Activated CD4-positive, alpha-beta T cell treated with anti-CD3 and anti-CD28 coated beads for 36 hours (primary cell): ENCODE measurements at regions not wholly inside any gene's neighbourhood (a gene's known extent, or its start where the extent isn't known, plus 50 kb on each side); places are given as distances from the start of the nearest gene placed in this dataset.
"Not testable (repeated sequence)": the region's sequence is repeated elsewhere in the genome, so short reads cannot be mapped to it uniquely, and the experiment has no call there.

Experiments
- ATAC-seq: fragments of 200-7000 bp; cut with Tn5 transposase; one replicate; pipeline ENCODE4 v1.10.0; 2021; ENCODE audit warnings: mild to moderate bottlenecking, moderate library complexity
- CTCF ChIA-PET: fragments of 350-600 bp; sonication (Branson Sonifier 250); formaldehyde crosslinking; loops from one replicate; lab custom pipeline; 2021; ENCODE audit warnings: antibody characterized with exemption; lab: Charles Lee
- POLR2A ChIA-PET: fragments of 350-600 bp; sonication (Branson Sonifier 250); formaldehyde crosslinking; loops from one replicate; lab custom pipeline; 2021; ENCODE audit warnings: antibody characterized with exemption, inconsistent platforms; lab: Charles Lee
- DNase-seq: peaks from one replicate; pipeline ENCODE4 v3.0.0-alpha.2; 2020
- H3K27ac Mint-ChIP-seq: one replicate; pipeline ENCODE4 v1.8.0; 2021; ENCODE audit warnings: mixed read lengths
- H3K27me3 Mint-ChIP-seq: one replicate; pipeline ENCODE4 v1.8.0; 2021; ENCODE audit warnings: mixed read lengths
- H3K36me3 Mint-ChIP-seq: one replicate; pipeline ENCODE4 v1.8.0; 2021; ENCODE audit warnings: low read depth, mixed read lengths
- H3K4me1 Mint-ChIP-seq: one replicate; pipeline ENCODE4 v1.8.0; 2021; ENCODE audit warnings: mixed read lengths
- H3K4me3 Mint-ChIP-seq: one replicate; pipeline ENCODE4 v1.8.0; 2021; ENCODE audit warnings: mild to moderate bottlenecking, moderate library complexity, mixed read lengths
- H3K9me3 Mint-ChIP-seq: one replicate; pipeline ENCODE4 v1.8.0; 2021; ENCODE audit warnings: low read depth, mixed read lengths
- intact Hi-C, 2 experiments: fragments of 100-400 bp; cut with DNase I in 1 of 2; cut with micrococcal nuclease in 1 of 2; formaldehyde crosslinking; loops; one replicate each; pipeline versions ENCODE4 v1.14.2 to v1.15.1; 2022 to 2024; cut with DNase I, micrococcal nuclease

DNA sequence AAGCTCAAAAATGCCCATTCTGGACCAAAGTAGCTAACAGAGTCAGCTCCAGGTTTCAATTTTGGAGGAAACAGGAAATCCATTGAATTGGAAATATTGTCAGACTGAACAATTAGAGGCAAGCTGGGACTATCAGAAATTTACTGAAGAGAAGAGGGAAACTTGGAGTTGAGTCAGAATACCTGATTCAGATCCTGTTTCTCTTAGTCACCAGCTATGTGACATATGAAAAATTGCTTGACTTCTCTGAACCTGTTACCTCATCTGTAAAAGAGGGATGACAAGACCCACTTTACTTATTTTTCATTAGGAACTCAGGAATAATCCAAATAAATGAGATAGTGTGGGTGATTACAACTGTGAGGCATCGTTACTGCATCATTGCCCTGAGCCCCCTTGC lies 148.9 kb upstream of the CADM1 start:
- Mint-ChIP-seq H3K4me3 (no peak overlapping the region), H3K9me3 (no peaks in the 10 kb centered on the region), H3K27ac (no peak overlapping the region), H3K27me3 (peaks cover 18% of the 10 kb centered on the region), H3K36me3 (no peaks in the 10 kb centered on the region), H3K4me1 (no peaks in the 10 kb centered on the region)
- CTCF ChIA-PET, result no interaction called here
- intact Hi-C loops, result no loop called here
- no peak for ATAC-seq
- DNase-seq, result no peak
- POLR2A ChIA-PET, result no interaction called here

- ChIA-PET CTCF (no interaction called here), POLR2A (no interaction called here)
- Mint-ChIP-seq H3K36me3 (no peaks in the 10 kb centered on the region), H3K4me3 (no peak overlapping the region), H3K27ac (no peak overlapping the region), H3K9me3 (no peaks in the 10 kb centered on the region), H3K4me1 (no peaks in the 10 kb centered on the region), H3K27me3 (peaks cover 17% of the 10 kb centered on the region)
- no peak for DNase-seq
- intact Hi-C loops, result no loop called here
- no peak for ATAC-seq
Measured at GRCh38 chr11:115652496-115652895, 148.3 kb upstream of the CADM1 start.

DNA sequence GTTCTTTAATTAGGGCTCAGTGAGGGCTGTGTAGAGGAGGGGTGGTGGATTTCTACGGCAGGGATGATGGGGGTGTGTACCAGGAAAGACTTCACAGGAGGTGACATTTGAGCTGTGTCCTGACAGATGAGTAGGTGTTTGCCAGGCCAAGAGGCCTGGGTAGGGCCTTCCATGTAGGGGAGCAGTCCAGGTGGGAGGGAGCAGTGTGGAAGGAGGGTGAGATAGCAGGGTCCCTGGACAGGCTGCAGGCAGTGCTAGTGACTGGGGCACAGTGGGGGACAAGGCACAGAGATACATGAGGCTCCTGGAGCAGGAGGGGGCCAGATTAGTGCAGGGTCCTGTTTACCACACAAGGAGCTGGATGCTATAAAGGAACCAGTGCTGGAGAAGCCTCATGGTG lies 147.9 kb upstream of the CADM1 start:
- POLR2A ChIA-PET, result no interaction called here
- intact Hi-C loops, result no loop called here
- no peak overlapping the region for H3K4me3 Mint-ChIP-seq

DNA sequence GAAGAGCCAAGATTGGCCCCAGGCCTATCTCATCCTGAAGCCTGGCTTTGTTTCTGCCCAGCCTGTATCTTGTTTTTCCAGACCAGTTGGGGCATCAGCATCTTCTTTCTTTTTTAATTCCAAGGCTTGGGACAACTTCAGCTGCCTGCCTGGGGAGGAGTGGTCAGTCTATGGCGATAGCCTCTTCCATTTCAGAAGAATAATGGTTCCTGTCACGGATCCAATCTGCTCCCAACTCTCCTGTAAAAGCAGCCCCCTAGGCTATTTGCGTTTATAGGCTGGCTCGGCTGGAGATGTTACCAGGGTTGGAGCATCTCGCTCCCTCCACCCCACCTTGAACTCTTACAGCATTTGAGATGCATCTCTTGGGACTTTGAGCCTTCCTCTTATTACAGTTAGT lies 145.2 kb upstream of the CADM1 start:
- POLR2A ChIA-PET, result no interaction called here
- H3K27me3 Mint-ChIP-seq, result peaks cover 20% of the 10 kb centered on the region
- no peak for ATAC-seq
- CTCF ChIA-PET, result interaction anchor here (0.5 kb wide), 1 partner anchor 595 kb away, joined by 3 read pairs; no protein-coding TSS in a partner anchor
- H3K36me3 Mint-ChIP-seq, result no peaks in the 10 kb centered on the region
- no peak for DNase-seq
- no peaks in the 10 kb centered on the region for H3K9me3 Mint-ChIP-seq
- no peak overlapping the region for H3K4me3 Mint-ChIP-seq
- H3K27ac Mint-ChIP-seq, result no peak overlapping the region
- intact Hi-C loops, result no loop called here
- no peaks in the 10 kb centered on the region for H3K4me1 Mint-ChIP-seq

More for the DNA sequence above, 147.9 kb upstream of the CADM1 start:
- Mint-ChIP-seq H3K27ac (no peak overlapping the region), H3K4me1 (no peaks in the 10 kb centered on the region), H3K36me3 (no peaks in the 10 kb centered on the region), H3K27me3 (peaks cover 16% of the 10 kb centered on the region), H3K9me3 (no peaks in the 10 kb centered on the region)
- DNase-seq (no peak), ATAC-seq (no peak)
- CTCF ChIA-PET, result no interaction called here

GRCh38 chr11:115645631-115646317 lies 141.6 kb upstream of the CADM1 start:
- Mint-ChIP-seq H3K9me3 (no peaks in the 10 kb centered on the region), H3K4me1 (no peaks in the 10 kb centered on the region), H3K4me3 (no peak overlapping the region), H3K27ac (no peak overlapping the region), H3K27me3 (peaks cover 13% of the 10 kb centered on the region), H3K36me3 (no peaks in the 10 kb centered on the region)
- ATAC-seq, result no peak
- DNase-seq, result no peak
- intact Hi-C loops, result no loop called here
- POLR2A ChIA-PET, result no interaction called here
- CTCF ChIA-PET, result no interaction called here

DNA sequence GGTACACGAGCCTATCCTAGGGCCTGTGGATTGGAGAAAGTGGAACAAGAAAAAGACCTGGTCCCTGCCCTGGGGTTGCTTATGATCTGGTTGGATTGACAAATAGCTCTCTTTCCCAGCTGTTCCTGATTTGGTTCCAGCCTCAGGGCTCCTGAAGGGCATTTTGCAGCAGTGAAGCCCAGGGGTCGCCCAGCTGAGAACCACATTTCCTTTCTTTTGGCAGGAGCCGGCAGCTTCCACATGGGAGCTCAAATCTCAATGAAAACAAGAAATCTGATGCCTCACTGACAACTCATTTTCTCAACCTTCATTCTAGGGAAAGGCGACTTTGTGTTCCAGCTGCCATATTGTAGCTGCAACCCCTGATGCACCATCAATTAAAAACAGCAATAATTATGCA lies 140.6 kb upstream of the CADM1 start:
- ATAC-seq (no peak), DNase-seq (no peak)
- POLR2A ChIA-PET, result no interaction called here
- Mint-ChIP-seq H3K27ac (no peak overlapping the region), H3K27me3 (peaks cover 15% of the 10 kb centered on the region), H3K9me3 (no peaks in the 10 kb centered on the region), H3K4me1 (no peaks in the 10 kb centered on the region), H3K4me3 (no peak overlapping the region), H3K36me3 (no peaks in the 10 kb centered on the region)
- CTCF ChIA-PET, result no interaction called here
- intact Hi-C loops, result no loop called here

- Mint-ChIP-seq H3K9me3 (no peaks in the 10 kb centered on the region), H3K27ac (no peak overlapping the region), H3K4me3 (no peak overlapping the region), H3K27me3 (peaks cover 16% of the 10 kb centered on the region), H3K4me1 (no peaks in the 10 kb centered on the region), H3K36me3 (no peaks in the 10 kb centered on the region)
- POLR2A ChIA-PET, result no interaction called here
- no peak for DNase-seq
- no peak for ATAC-seq
- intact Hi-C loops, result no loop called here
- CTCF ChIA-PET, result no interaction called here
Measured at GRCh38 chr11:115643549-115644270, 139.5 kb upstream of the CADM1 start.

- ChIA-PET CTCF (no interaction called here), POLR2A (no interaction called here)
- Mint-ChIP-seq H3K27ac (no peak overlapping the region), H3K4me3 (no peak overlapping the region), H3K4me1 (no peaks in the 10 kb centered on the region), H3K9me3 (no peaks in the 10 kb centered on the region), H3K36me3 (no peaks in the 10 kb centered on the region), H3K27me3 (peaks cover 16% of the 10 kb centered on the region)
- ATAC-seq (no peak), DNase-seq (no peak)
- intact Hi-C loops, result no loop called here
Measured at GRCh38 chr11:115642660-115643059, 138.4 kb upstream of the CADM1 start.

- ATAC-seq, result no peak
- ChIA-PET POLR2A (no interaction called here), CTCF (no interaction called here)
Measured at GRCh38 chr11:115637599-115638241, 133.5 kb upstream of the CADM1 start.

DNA sequence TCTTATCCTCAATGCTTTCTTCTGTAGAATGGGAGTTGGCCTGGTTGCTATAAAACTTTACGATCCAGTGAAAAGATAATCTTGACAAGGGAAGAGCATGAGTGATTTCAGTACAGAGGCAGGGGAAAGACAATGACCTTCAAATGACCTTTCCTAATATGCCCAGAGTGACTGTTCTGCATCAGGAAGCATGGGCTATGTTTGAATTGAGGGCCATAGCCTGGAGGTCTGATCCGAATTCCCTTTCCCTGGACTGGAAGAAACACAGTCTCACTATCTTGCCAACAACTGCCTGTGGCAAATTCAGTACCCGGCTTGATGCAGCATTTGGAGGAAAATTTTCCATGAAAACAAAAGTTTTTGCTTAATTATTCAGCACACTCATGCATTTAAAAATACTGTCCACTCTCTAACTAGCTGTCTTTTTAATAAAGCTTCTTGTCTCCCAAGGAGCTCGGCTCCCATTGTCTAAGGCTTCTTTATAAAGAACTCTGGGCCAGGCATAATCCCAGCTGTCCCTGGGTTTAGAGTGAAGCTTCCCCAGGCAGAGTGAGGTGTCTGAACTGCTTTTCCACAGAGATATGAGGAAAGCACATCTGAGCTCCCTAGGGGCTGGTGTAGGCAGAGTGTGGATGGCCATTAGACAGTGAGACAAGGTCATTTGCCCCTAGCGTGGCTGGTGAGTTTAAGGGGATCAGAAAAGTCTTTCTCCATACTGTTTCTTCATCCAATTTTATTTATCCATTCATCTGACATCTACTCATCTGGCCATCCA lies 132.7 kb upstream of the CADM1 start:
- intact Hi-C loops, result no loop called here
- DNase-seq, result no peak

More at GRCh38 chr11:115637599-115638241, 133.5 kb upstream of the CADM1 start:
- H3K36me3 Mint-ChIP-seq, result no peaks in the 10 kb centered on the region
- no peak overlapping the region for H3K27ac Mint-ChIP-seq
- H3K4me3 Mint-ChIP-seq, result no peak overlapping the region
- peaks cover 7% of the 10 kb centered on the region for H3K27me3 Mint-ChIP-seq
- DNase-seq, result no peak
- no peaks in the 10 kb centered on the region for H3K4me1 Mint-ChIP-seq
- intact Hi-C loops, result no loop called here
- H3K9me3 Mint-ChIP-seq, result no peaks in the 10 kb centered on the region

GRCh38 chr11:115633977-115634376 lies 129.8 kb upstream of the CADM1 start:
- H3K27ac Mint-ChIP-seq, DNase-seq, H3K36me3 Mint-ChIP-seq, ATAC-seq, H3K9me3 Mint-ChIP-seq, intact Hi-C loops, H3K27me3 Mint-ChIP-seq, CTCF ChIA-PET, H3K4me3 Mint-ChIP-seq, H3K4me1 Mint-ChIP-seq: not testable (repeated sequence)
- POLR2A ChIA-PET, result interaction anchor here (0.7 kb wide), 1 partner anchor 269 kb away, joined by 3 read pairs; no protein-coding TSS in a partner anchor

More for the DNA sequence above, 132.7 kb upstream of the CADM1 start:
- POLR2A ChIA-PET, result no interaction called here
- no peaks in the 10 kb centered on the region for H3K36me3 Mint-ChIP-seq
- H3K27me3 Mint-ChIP-seq, result peaks cover 9% of the 10 kb centered on the region
- CTCF ChIA-PET, result no interaction called here
- H3K4me3 Mint-ChIP-seq, result no peak overlapping the region
- no peak for ATAC-seq
- no peaks in the 10 kb centered on the region for H3K9me3 Mint-ChIP-seq
- no peak overlapping the region for H3K27ac Mint-ChIP-seq
- H3K4me1 Mint-ChIP-seq, result no peaks in the 10 kb centered on the region
